ENCODE measurements at regions not wholly inside any gene's neighbourhood (a gene's known extent, or its start where the extent isn't known, plus 50 kb on each side); places are given as distances from the start of the nearest gene placed in this dataset.
A peak's percentile ranks its signal among the peaks of the same experiment; 100 is the strongest.
"Not testable (repeated sequence)": the region's sequence is repeated elsewhere in the genome, so short reads cannot be mapped to it uniquely, and the experiment has no call there.

DNA sequence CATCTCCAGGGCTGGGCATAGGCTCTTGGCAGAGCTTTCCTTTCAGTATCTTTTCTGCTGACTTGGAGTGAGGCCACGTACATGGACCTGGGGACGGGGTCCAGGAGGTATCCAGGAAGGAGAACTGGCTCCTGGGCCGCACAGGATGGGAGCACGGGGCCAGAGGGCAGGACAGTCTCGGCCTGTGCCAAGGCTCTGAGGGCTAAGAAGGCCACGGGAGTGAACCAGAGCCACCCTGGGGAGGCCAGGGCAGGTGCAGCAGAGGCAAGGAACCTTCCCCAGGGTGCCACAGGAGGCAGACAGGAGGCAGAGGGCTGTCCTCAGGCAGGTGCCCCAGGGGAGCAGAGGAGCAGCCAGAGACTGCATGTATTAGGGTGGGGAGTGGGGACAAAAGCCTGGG lies 50.3 kb downstream of the PLXNA1 start:
- no peak for DNase-seq

GRCh38 chr3:127033786-127034185 lies 50.9 kb downstream of the PLXNA1 start:
- no peak for DNase-seq

GRCh38 chr3:127034195-127034989 lies 51.5 kb downstream of the PLXNA1 start:
- no peak for DNase-seq

DNA sequence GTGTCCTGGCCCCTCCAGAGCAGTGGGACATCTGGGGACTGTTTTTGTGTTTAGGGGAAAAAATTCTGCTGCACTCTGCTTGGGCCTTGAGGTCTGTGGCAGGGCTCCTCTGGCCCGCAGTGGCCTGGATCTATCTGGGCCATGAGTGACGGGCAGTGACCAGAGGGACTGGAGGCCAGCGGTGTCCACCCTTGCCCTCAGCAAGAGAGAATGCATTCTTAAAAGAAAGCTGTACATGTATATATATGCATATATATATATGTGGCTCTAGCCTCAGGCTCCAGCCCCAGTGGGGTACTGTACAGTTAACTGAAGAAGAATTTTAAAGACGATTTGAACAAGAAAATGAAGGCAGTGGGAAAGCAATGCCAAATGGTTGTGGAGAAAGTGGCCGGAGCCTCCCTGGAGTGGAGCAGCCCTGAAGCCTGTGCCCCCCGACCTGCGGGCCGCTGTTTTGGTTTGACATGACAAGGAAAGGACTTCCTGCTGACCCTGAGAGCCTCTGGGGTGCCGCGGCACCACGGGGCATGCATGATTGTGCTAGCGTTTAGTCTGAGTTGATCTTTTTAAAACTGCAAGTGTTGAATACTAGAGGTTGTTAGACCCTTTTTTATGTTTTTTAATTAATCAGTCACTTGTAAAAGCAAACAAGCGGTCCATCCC lies 52.2 kb downstream of the PLXNA1 start:
- no peak for DNase-seq

DNA sequence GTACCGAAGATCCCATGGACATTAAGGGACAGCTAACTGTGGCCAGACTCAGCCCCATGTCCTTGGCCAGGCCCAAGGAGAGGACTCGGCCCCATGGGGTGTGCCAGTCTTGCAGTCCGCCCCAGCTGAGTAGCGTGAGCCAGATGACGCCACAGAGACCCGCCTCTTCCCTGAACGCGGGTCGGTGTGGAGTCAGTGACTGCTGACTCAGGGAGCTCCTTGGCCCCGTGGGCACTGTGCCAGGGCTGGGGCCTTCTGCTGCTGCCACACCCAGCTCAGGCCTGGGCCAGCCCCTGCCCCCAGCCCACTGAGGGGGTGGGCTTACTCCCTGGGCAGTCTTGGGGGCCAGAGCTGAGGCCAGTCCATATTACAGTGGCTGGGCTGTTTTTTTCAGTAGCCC lies 52.8 kb downstream of the PLXNA1 start:
- DNase-seq = no peak

DNA sequence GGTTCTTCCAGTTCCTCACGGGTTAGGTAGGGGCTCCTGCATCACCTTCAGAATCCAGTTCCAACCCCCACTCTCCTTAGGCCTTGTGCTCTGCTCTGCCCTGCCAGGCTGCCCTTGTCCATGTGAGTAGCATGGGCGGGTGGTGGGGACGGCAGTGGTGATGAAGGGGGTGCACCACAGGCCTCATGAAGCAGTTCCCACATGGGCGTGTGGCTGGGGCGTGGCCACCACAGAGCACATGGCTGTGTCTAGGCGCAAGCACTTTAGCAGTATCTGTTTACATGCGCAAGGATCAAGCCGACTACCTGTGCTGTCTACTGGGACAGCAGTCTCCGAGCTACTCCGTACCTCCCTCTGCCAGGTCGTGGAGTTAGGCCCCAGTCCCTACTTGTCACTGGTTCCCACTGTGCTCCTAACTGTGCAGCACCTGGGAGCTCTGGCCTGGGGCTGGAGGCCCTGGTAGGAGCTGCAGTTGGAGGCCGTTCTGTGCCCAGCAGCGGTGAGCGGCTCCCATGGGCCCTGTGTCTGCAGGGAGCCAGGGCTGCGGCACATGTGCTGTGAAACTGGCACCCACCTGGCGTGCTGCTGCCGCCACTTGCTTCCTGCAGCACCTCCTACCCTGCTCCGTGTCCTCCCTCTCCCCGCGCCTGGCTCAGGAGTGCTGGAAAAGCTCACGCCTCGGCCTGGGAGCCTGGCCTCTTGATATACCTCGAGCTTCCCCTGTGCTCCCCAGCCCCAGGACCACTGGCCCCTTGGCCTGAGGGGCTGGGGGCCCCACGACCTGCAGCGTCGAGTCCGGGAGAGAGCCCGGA lies 53.5 kb downstream of the PLXNA1 start:
- no peak for DNase-seq

- no peak for DNase-seq
Observed at GRCh38 chr3:127037021-127037400, 54.1 kb downstream of the PLXNA1 start.

- DNase-seq = no peak
Observed at GRCh38 chr3:127037418-127037841, 54.5 kb downstream of the PLXNA1 start.

GRCh38 chr3:127037971-127038446 lies 55.1 kb downstream of the PLXNA1 start:
- no peak for DNase-seq

GRCh38 chr3:127038466-127038865 lies 55.6 kb downstream of the PLXNA1 start:
- no peak for DNase-seq

DNA sequence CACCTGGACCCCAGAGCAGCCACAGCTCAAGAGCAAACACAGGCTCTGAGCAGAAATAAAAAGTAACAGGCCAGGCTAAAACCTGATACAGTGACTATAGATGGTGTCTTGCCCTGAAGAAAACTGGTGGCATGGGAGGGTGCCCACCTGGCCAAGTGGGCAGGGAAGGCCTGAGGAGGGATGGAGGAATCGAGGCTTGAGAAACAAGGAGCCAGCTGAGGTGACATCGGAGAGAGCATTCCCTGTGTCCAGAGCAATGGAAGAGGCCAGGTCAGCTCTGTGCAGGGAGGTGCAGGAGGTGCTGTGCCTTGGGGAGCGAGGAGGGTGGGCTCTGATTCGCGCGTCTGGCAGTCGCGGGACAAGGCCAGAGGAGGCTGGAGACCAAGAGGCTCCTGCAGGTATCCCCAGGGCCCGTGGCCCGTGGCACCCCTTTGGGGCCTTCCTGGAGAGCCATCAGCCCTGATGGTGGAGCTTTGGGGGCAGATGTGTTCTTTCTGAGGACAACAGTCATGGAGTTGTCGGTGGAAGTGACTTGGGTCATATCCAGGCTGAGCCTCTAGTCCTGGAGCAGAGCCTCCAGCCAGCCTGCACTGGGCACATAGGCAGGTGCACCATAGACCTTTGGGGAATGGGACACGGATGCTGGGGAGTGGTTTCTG lies 56.1 kb downstream of the PLXNA1 start:
- no peak for DNase-seq

DNA sequence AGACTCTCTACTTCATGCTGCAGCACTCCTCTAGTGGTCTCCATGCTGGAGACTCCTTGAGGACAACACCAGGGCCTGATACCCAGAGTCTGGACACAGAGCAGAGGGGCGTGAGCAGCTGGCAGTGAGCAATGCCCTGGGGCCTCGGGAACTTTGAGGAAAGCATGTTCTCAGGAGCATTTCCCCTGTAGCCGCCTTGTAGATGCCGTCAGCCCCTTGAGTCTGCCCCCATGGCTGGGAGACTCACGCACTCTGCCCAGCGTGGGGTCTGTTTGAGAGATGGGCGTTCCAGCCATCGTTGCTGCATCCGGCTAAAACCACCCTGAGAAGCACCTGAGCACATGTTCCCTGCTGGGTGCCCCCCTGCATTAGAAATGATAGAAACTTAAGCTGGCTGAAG lies 56.8 kb downstream of the PLXNA1 start:
- peak; percentile 2 for DNase-seq

DNA sequence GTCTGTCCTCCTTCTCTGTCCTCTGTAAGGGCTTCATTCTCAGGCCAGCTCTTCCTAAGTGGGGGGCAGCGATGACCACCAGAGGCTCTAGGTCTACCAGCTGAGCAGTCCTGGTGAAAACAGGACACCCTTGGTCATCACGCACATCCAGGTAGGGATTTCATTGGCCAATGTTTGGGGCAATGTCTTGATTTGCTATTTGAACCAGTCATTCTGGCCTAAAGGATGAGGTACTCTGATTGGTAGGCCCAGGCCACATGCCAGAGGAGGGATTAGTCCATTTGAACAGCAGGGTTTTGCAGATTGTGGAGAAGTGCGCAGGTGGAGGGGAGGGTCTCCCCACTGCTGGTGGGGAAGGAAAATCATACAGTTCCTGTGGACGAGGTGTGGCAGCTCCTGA lies 57.3 kb downstream of the PLXNA1 start:
- DNase-seq = no peak

- no peak for DNase-seq
Observed at GRCh38 chr3:127041264-127041820, 58.4 kb downstream of the PLXNA1 start.

GRCh38 chr3:127041933-127042332 lies 59.0 kb downstream of the PLXNA1 start:
- no peak for DNase-seq

DNA sequence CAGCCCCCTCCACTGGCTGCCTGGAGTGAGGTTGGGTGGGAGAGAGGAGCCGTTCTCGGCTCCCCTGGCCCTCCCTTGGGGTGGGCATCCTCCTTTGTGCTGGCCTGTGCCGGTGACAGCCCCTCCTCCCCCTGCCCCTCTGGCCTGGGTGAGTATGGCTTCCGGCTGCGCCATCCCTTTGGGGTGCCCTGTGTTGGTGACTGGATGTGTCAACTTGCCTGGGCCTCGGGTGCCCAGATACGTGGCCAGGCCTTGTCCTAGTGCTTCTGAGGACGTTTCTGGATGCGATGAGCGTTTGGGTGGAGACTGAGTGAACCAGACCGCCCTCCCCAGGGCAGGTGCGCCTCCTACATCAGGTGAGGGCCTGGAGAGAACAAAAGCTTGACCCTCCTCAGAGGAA lies 59.7 kb downstream of the PLXNA1 start:
- no peak for DNase-seq

- no peak for DNase-seq
Observed at GRCh38 chr3:127043041-127043641, 60.2 kb downstream of the PLXNA1 start.

DNA sequence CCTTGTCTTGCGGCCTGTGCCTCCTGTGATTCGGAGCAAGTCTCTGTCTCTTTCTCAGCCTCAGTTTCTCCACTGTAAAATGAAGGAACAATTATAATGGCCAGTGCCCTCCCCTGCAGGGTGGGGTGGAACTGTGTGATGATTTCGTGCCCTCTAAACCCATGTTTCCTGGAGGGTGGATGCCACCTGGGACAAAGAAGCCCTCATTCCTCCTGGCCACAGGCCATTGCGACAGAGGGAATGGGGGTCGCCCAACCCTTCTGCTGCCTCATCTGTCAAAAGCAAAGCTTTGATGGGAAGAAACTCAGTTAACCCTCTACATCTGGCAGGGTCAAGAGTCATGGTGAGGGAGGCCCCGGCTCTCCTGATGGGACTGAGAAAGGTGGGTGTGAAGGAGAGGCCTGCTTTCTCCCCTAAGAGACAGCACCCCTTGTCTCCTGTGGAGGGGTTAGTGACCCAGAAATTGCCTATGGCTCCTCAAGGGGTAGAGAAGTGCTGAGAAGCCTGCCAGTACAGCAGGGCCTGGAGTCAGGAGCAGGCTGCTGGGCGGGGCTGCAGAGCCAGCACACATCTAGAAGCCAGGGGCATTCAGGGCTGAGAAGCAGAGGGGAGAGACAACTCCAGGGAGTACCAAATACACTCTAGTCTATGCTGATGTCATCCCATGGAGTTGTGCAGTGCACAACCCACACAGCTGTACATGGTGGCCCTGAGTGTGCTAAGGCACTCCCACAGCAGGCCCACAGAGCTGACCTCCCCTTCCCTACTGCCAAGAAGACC lies 61.0 kb downstream of the PLXNA1 start:
- no peak for DNase-seq

DNA sequence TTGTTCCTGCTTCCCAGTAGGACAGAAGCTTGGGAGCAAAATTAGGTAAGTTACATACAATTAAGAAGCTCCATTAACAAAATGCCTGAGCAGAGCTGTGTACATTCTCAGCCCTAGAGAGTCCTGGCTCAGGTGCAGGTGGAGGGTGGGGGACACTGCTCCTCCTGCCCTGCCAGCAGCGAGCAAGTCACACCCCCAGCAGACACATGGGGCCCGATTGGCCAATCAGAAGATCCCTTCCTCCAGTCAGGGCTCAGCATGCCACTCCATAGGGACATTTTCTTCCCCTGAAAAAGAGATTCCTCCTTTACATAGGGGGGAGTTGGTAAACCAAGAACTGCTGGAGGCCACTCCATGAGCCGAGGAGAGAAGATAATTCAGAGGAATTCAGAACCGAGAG lies 62.1 kb downstream of the PLXNA1 start:
- DNase-seq = peak; percentile 27

- DNase-seq = no peak
Observed at GRCh38 chr3:127045435-127046045, 62.6 kb downstream of the PLXNA1 start.

DNA sequence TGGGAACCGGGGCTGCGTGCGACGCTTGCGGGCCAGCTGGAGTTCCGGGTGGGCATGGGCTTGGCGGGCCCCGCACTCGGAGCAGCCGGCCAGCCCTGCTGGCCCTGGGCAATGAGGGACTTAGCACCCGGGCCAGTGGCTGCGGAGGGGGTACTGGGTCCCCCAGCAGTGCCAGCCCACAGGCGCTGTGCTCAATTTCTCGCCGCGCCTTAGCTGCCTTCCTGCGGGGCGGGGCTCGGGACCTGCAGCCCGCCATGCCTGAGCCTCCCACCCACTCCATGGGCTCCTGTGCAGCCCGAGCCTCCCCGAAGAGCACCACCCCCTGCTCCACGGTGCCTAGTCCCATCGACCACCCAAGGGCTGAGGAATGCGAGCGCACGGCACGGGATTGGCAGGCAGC lies 63.8 kb downstream of the PLXNA1 start:
- DNase-seq = not testable (repeated sequence)
